Prostate gland (tissue), 2 donors: ENCODE measurements at regions not wholly inside any gene's neighbourhood (a gene's known extent, or its start where the extent isn't known, plus 50 kb on each side); places are given as distances from the start of the nearest gene placed in this dataset.

ENCODE experiments used
- DNase-seq: peaks from one replicate; pipeline ENCODE4 v3.0.0-alpha.2; 2019; ENCODE audit warnings: low spot score
- H3K27ac ChIP-seq, 2 donors: fragments of 200-600 bp; sonication (generic); 2 replicates each; pipeline ENCODE4 v1.5.1; 2017 to 2019
- H3K27me3 ChIP-seq: fragments of 200-600 bp; sonication (generic); replicated peaks from 2 replicates; pipeline ENCODE4 v1.5.1; 2019; ENCODE audit not compliant: insufficient read depth
- H3K36me3 ChIP-seq, 2 donors: fragments of 200-600 bp; sonication (generic); 1 replicate in 1 of 2; 2 replicates in 1 of 2; pipeline versions ENCODE4 v1.5.1 to v1.8.1; 2017 to 2019
- H3K4me1 ChIP-seq: fragments of 200-600 bp; sonication (generic); replicated peaks from 2 replicates; pipeline ENCODE4 v1.5.1; 2019
- H3K4me3 ChIP-seq, 2 donors: fragments of 200-600 bp; sonication (generic); 2 replicates each; pipeline ENCODE4 v1.5.1; 2017 to 2019
- H3K9me3 ChIP-seq: fragments of 200-600 bp; sonication (generic); 2 replicates; pipeline ENCODE4 v1.5.1; 2017
- POLR2A ChIP-seq: fragments of 450-650 bp; IDR thresholded peaks from one replicate; pipeline ENCODE4 v1.6.1; 2016; ENCODE audit warnings: antibody characterized with exemption, mild to moderate bottlenecking
- POLR2AphosphoS5 ChIP-seq: sonication (generic); formaldehyde crosslinking; IDR thresholded peaks from one replicate; pipeline ENCODE4 v1.6.1; 2017; ENCODE audit warnings: antibody characterized with exemption
- WGBS: methylation state at CpG from one replicate; pipeline ENCODE4 v1.1.5; 2018; 5-methylcytosine and 5-hydroxymethylcytosine counted together
- intact Hi-C: fragments of 100-400 bp; cut with DNase I; formaldehyde crosslinking; loops from one replicate; pipeline ENCODE4 v1.14.2; 2022
- TF ChIP-seq, protein P1 (sequence below), 4 experiments: fragments of 200-600 bp in 2 of 4; fragments of 450-650 bp in 2 of 4; sonication (generic) in 2 of 4; IDR thresholded peaks; 1 replicate in 3 of 4; 2 replicates in 1 of 4; pipeline ENCODE4 v1.5.1; 2016 to 2019; ENCODE audit warnings: antibody characterized with exemption in 4 of 4, mild to moderate bottlenecking in 2 of 4, moderate library complexity in 2 of 4

DNA sequence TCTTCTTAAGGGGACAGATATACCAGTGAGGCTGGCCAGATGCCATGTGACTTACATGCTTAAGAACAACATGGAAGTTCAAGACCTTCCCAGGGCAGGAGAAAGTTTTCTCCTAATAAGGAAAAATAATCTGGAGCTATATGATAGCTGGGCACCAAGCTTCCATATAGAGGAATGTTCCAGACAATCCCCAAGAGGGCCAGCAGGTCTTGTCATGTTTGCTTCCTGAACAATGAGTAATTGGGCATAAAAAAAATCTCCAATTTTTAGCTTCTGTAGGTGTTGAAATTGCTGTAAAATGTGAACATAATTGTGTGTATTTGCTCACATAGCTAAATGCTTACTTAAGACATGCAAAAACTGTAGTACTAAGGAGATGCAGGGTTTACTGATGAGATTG, 809.5 kb upstream of the PIK3C3 start:
- H3K36me3 ChIP-seq: no peaks in the 10 kb centered on the region
- TF ChIP-seq POLR2A: no peak
- TF ChIP-seq POLR2AphosphoS5: no peak
- TF ChIP-seq, protein P1, sequence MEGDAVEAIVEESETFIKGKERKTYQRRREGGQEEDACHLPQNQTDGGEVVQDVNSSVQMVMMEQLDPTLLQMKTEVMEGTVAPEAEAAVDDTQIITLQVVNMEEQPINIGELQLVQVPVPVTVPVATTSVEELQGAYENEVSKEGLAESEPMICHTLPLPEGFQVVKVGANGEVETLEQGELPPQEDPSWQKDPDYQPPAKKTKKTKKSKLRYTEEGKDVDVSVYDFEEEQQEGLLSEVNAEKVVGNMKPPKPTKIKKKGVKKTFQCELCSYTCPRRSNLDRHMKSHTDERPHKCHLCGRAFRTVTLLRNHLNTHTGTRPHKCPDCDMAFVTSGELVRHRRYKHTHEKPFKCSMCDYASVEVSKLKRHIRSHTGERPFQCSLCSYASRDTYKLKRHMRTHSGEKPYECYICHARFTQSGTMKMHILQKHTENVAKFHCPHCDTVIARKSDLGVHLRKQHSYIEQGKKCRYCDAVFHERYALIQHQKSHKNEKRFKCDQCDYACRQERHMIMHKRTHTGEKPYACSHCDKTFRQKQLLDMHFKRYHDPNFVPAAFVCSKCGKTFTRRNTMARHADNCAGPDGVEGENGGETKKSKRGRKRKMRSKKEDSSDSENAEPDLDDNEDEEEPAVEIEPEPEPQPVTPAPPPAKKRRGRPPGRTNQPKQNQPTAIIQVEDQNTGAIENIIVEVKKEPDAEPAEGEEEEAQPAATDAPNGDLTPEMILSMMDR (IDR thresholded peaks at IDR 0.05): no peak
- H3K4me3 ChIP-seq: no peak overlapping the region
- H3K27ac ChIP-seq: no peak overlapping the region
- H3K27me3 ChIP-seq: no peaks in the 10 kb centered on the region
- intact Hi-C loops: no loop called here
- DNase-seq: no peak
- no peaks in the 10 kb centered on the region for H3K4me1 ChIP-seq
- no peaks in the 10 kb centered on the region for H3K9me3 ChIP-seq

DNA sequence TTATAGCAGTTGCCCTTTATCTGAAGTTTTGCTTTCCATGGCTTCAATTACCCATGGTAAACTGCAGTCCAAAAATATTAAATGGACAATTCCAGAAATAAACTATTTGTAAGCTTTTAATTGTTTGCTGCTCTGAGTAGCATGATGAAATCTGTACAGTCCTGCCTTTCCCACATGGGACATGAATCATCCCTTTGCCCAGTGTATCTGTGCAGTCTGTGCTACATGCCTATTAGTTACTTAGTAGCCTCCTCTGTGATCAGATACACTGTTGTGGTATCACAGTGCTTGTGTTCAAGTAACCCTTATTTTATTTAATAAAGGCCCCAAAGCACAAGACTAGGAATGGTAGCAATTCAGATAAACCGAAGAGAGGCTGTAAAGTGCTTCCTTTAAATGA, 810.6 kb upstream of the PIK3C3 start:
- H3K4me1 ChIP-seq: no peaks in the 10 kb centered on the region
- no peak overlapping the region for H3K27ac ChIP-seq
- TF ChIP-seq, protein P1 (IDR thresholded peaks at IDR 0.05): no peak
- TF ChIP-seq POLR2A (no peak), POLR2AphosphoS5 (no peak)
- H3K4me3 ChIP-seq: no peak overlapping the region
- no peaks in the 10 kb centered on the region for H3K9me3 ChIP-seq
- H3K36me3 ChIP-seq: no peaks in the 10 kb centered on the region
- no peak for DNase-seq
- WGBS: 96% methylated on average over 1 of the region's 1 CpG
- intact Hi-C loops: no loop called here
- H3K27me3 ChIP-seq: no peaks in the 10 kb centered on the region

DNA sequence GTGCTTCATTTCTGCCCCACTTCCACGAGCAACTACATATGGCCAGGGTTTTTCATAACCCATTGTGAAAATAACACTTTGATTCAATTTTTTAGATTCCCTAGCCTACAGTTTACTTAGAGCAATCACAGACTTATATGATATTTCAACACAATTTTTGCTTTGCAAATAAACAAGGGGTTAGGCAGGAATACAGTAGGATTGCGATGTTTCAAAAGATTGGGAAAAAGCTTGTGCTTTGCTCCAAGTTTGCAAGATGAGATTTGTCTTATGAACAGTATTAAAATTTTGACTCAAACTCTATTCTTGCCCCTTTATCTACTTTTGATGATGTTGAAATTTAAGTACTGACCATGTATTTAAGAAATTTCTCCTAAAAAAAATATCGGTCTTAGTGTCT, 814.5 kb upstream of the PIK3C3 start:
- no peaks in the 10 kb centered on the region for H3K27me3 ChIP-seq
- H3K27ac ChIP-seq: no peak overlapping the region
- H3K36me3 ChIP-seq: no peaks in the 10 kb centered on the region
- H3K4me1 ChIP-seq: no peaks in the 10 kb centered on the region
- WGBS: 73% methylated on average over 3 of the region's 3 CpGs
- intact Hi-C loops: no loop called here
- H3K4me3 ChIP-seq: no peak overlapping the region
- TF ChIP-seq, protein P1 (IDR thresholded peaks at IDR 0.05): no peak
- TF ChIP-seq POLR2AphosphoS5 (no peak), POLR2A (no peak)
- DNase-seq: no peak
- H3K9me3 ChIP-seq: no peaks in the 10 kb centered on the region

DNA sequence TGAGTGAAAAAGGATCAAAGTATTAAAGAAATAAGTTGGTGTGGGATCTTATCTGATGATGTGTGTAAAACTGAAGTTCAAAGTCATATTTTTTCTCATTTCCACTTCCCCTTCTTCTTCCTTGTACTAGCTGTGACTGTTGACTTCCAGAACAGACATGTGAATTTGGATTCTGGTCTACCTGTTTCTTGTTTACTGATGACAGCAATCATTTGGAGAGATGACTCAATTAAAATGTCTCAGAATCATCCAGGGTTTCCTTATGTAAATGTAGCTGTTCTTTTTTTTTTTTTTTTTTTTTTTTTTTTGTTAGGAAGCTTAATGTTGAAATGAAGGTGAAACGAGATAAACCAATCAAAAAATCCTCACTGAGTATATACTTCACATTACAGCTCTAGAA, 819.9 kb upstream of the PIK3C3 start:
- H3K36me3 ChIP-seq: no peaks in the 10 kb centered on the region
- TF ChIP-seq POLR2AphosphoS5 (no peak), POLR2A (no peak)
- TF ChIP-seq, protein P1 (IDR thresholded peaks at IDR 0.05): no peak
- no peak overlapping the region for H3K27ac ChIP-seq
- no peaks in the 10 kb centered on the region for H3K9me3 ChIP-seq
- no peak overlapping the region for H3K4me3 ChIP-seq
- no peak for DNase-seq
- 75% methylated on average over 1 of the region's 1 CpG for WGBS
- H3K4me1 ChIP-seq: no peaks in the 10 kb centered on the region
- intact Hi-C loops: no loop called here
- H3K27me3 ChIP-seq: no peaks in the 10 kb centered on the region

DNA sequence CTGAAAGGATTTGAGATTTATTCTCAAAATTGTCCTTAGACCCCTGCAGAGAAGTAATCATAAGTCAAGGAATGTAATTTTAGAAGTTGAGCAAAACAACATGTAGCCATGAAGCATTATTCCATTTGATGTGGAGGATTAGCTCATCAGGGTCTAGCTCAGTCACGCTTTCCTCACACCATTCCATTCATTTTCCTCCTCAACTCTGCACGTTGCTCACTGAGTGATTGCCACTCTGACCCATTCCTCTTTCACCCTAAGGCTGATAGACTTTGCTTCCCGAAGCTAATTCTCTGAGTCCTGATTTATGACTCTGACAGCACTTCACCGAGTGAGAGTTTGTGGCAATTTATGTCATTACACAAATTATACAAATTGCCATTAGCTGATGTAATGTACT, 820.6 kb upstream of the PIK3C3 start:
- TF ChIP-seq POLR2AphosphoS5 (no peak), POLR2A (no peak)
- TF ChIP-seq, protein P1 (IDR thresholded peaks at IDR 0.05): no peak
- Histone ChIP-seq H3K9me3 (no peaks in the 10 kb centered on the region), H3K27me3 (no peaks in the 10 kb centered on the region), H3K4me1 (no peaks in the 10 kb centered on the region), H3K4me3 (no peak overlapping the region), H3K27ac (no peak overlapping the region), H3K36me3 (no peaks in the 10 kb centered on the region)
- WGBS: 34% methylated on average over 4 of the region's 4 CpGs
- intact Hi-C loops: no loop called here
- no peak for DNase-seq
